Neural crest cell (in vitro differentiated cells): ENCODE measurements at regions not wholly inside any gene's neighbourhood (a gene's known extent, or its start where the extent isn't known, plus 50 kb on each side); places are given as distances from the start of the nearest gene placed in this dataset.

Source experiments
- DNase-seq: peaks from one replicate; pipeline ENCODE4 v3.0.0; 2021; ENCODE audit warnings: low read depth, mixed read lengths, low spot score
- H3K27ac Mint-ChIP-seq: one replicate; pipeline ENCODE4 v1.8.0; 2021; ENCODE audit warnings: mild to moderate bottlenecking, mixed read lengths; ENCODE audit not compliant: unreplicated experiment
- H3K27me3 Mint-ChIP-seq: 2 replicates; pipeline ENCODE4 v1.8.0; 2021; ENCODE audit warnings: low read depth, mild to moderate bottlenecking, mixed read lengths
- H3K36me3 Mint-ChIP-seq: 2 replicates; pipeline ENCODE4 v1.8.0; 2021; ENCODE audit warnings: low read depth, mild to moderate bottlenecking, mixed read lengths
- H3K4me1 Mint-ChIP-seq: 2 replicates; pipeline ENCODE4 v1.8.0; 2021; ENCODE audit warnings: mixed read lengths
- H3K4me3 Mint-ChIP-seq: one replicate; pipeline ENCODE4 v1.8.0; 2021; ENCODE audit warnings: mild to moderate bottlenecking, mixed read lengths
- H3K9me3 Mint-ChIP-seq: 2 replicates; pipeline ENCODE4 v1.8.0; 2021; ENCODE audit warnings: mixed read lengths
- TF ChIP-seq, protein P1 (sequence below): fragments of 200-600 bp; sonication (generic); conservative IDR thresholded peaks from 2 replicates; pipeline ENCODE4 v1.5.0; 2021; ENCODE audit warnings: antibody characterized with exemption, mild to moderate bottlenecking

DNA sequence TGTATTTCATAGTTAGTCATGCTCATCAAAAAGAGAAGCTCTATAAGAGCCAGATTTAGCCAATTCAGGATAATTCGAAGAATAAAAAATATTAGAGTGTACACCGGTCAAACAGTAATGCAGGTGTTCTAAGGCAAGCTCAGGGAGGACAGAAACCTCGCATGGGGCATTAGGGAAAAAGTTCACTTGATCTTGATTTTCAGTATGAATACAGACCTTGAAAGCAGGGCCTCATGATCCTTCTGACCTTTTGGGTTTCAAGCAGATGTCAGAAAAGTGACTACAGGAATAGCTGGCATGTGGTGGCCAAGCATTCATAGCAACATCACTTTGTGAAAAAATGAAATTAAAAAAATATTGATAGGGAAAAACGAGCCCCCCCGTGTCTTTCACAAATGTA lies 394.9 kb downstream of the KIF4B start:
- H3K9me3 Mint-ChIP-seq: peaks cover 10% of the 10 kb centered on the region
- TF ChIP-seq, protein P1, sequence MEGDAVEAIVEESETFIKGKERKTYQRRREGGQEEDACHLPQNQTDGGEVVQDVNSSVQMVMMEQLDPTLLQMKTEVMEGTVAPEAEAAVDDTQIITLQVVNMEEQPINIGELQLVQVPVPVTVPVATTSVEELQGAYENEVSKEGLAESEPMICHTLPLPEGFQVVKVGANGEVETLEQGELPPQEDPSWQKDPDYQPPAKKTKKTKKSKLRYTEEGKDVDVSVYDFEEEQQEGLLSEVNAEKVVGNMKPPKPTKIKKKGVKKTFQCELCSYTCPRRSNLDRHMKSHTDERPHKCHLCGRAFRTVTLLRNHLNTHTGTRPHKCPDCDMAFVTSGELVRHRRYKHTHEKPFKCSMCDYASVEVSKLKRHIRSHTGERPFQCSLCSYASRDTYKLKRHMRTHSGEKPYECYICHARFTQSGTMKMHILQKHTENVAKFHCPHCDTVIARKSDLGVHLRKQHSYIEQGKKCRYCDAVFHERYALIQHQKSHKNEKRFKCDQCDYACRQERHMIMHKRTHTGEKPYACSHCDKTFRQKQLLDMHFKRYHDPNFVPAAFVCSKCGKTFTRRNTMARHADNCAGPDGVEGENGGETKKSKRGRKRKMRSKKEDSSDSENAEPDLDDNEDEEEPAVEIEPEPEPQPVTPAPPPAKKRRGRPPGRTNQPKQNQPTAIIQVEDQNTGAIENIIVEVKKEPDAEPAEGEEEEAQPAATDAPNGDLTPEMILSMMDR: no peak
- no peaks in the 10 kb centered on the region for H3K4me1 Mint-ChIP-seq

GRCh38 chr5:155416765-155417164 lies 403.2 kb downstream of the KIF4B start:
- DNase-seq: no peak
- no peaks in the 10 kb centered on the region for H3K4me1 Mint-ChIP-seq
- H3K36me3 Mint-ChIP-seq: no peaks in the 10 kb centered on the region
- peaks cover 7% of the 10 kb centered on the region for H3K27me3 Mint-ChIP-seq
- no peaks in the 10 kb centered on the region for H3K9me3 Mint-ChIP-seq
- H3K27ac Mint-ChIP-seq: no peak overlapping the region
- TF ChIP-seq, protein P1: no peak
- no peak overlapping the region for H3K4me3 Mint-ChIP-seq

More for the DNA sequence above, 394.9 kb downstream of the KIF4B start:
- Mint-ChIP-seq H3K4me3 (no peak overlapping the region), H3K27me3 (no peaks in the 10 kb centered on the region), H3K36me3 (peaks cover 6% of the 10 kb centered on the region), H3K27ac (no peak overlapping the region)
- no peak for DNase-seq

DNA sequence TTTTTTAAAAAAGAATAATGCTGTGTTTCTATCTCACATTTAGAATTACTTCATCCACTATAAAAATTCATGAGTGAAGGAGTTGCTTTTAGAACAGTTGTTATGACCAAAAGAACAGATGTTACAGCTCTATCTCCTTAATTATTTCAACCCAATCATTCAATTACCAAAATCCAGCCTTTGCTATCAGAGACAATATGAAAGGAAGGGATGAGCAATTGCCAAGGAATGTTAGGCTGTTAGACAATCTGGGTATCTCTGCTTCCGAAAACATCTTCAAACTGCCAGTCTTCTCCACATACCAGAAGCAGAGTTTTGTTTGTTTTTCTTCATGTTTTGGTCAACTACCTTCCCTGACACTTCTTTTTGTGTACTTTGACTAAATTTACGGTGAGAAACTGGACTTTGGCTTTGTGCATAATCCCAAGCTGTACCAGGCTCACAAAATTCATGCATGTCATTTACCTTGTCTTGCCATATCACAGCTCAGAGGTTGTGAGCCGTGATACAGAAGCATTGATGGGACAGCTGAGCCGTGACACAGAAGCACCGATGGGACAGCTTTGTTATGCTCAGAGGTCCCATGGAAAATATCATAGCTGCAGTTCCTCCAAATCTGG lies 405.5 kb downstream of the KIF4B start:
- no peaks in the 10 kb centered on the region for H3K9me3 Mint-ChIP-seq
- no peaks in the 10 kb centered on the region for H3K36me3 Mint-ChIP-seq
- peaks cover 9% of the 10 kb centered on the region for H3K27me3 Mint-ChIP-seq
- H3K4me1 Mint-ChIP-seq: no peaks in the 10 kb centered on the region
- H3K27ac Mint-ChIP-seq: no peak overlapping the region
- DNase-seq: no peak
- TF ChIP-seq, protein P1: no peak
- H3K4me3 Mint-ChIP-seq: no peak overlapping the region

DNA sequence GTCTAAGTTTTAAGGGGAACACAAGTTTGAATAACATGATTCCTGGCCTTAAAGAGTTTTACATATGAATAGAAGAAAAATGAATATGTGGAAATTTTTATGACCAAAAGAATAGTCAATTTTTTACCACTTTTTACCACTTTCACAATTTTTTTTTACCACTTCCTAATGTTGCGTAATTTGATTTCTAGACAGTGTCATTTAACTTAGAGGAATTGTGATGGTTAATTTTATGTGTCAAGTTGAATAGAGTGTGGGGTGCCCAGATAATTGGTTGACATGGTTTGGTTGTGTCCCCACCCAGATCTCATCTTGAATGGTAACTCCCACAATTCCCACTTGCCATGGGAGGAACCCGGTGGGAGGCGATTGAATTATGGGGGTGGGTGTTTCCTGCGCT lies 416.6 kb downstream of the KIF4B start:
- Mint-ChIP-seq H3K4me1 (no peaks in the 10 kb centered on the region), H3K27ac (no peak overlapping the region), H3K9me3 (peaks cover 6% of the 10 kb centered on the region), H3K36me3 (no peaks in the 10 kb centered on the region), H3K27me3 (peaks cover 10% of the 10 kb centered on the region), H3K4me3 (no peak overlapping the region)
- no peak for DNase-seq
- TF ChIP-seq, protein P1: no peak

- Mint-ChIP-seq H3K27ac (no peak overlapping the region), H3K9me3 (peaks cover 9% of the 10 kb centered on the region), H3K36me3 (no peaks in the 10 kb centered on the region), H3K4me1 (no peaks in the 10 kb centered on the region), H3K4me3 (no peak overlapping the region), H3K27me3 (no peaks in the 10 kb centered on the region)
- DNase-seq: no peak
- TF ChIP-seq, protein P1: no peak
These were observed 420.7 kb downstream of the KIF4B start for GRCh38 chr5:155434267-155434666.

DNA sequence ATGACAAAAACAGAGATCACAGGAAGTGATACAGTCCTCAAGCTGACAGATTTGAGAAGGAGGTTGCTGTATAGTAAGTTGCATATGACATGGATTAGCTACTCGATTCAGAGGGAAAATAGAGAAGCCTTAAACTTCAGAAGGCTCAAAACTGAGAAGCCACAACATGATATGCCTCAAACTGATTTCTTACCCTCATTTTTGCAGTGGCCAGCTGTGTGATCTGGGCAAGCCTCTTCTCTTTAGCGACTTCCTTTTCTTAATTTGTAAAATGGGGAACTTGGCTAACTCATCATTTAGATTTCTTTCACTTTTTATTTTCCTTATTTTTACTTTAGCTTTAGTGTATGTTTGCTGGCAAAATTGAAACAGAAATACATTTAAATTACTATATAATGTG lies 421.1 kb downstream of the KIF4B start:
- Mint-ChIP-seq H3K4me3 (no peak overlapping the region), H3K27ac (no peak overlapping the region), H3K9me3 (peaks cover 9% of the 10 kb centered on the region), H3K36me3 (no peaks in the 10 kb centered on the region), H3K27me3 (no peaks in the 10 kb centered on the region), H3K4me1 (no peaks in the 10 kb centered on the region)
- TF ChIP-seq, protein P1: no peak
- DNase-seq: no peak
